ENCODE measurements at regions not wholly inside any gene's neighbourhood (a gene's known extent, or its start where the extent isn't known, plus 50 kb on each side); places are given as distances from the start of the nearest gene placed in this dataset.

- TF ChIP-seq, protein P1, sequence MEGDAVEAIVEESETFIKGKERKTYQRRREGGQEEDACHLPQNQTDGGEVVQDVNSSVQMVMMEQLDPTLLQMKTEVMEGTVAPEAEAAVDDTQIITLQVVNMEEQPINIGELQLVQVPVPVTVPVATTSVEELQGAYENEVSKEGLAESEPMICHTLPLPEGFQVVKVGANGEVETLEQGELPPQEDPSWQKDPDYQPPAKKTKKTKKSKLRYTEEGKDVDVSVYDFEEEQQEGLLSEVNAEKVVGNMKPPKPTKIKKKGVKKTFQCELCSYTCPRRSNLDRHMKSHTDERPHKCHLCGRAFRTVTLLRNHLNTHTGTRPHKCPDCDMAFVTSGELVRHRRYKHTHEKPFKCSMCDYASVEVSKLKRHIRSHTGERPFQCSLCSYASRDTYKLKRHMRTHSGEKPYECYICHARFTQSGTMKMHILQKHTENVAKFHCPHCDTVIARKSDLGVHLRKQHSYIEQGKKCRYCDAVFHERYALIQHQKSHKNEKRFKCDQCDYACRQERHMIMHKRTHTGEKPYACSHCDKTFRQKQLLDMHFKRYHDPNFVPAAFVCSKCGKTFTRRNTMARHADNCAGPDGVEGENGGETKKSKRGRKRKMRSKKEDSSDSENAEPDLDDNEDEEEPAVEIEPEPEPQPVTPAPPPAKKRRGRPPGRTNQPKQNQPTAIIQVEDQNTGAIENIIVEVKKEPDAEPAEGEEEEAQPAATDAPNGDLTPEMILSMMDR (conservative IDR thresholded peaks at IDR 0.05; ENCODE audit: low read length) = no peak
- no peak for TF ChIP-seq EZH2phosphoT487 (IDR thresholded peaks at IDR 0.05; ENCODE audit: borderline replicate concordance, low read depth, low read length)
Measured at GRCh38 chr4:33037464-33037863, 2317.3 kb downstream of the PCDH7 start.
